ENCODE measurements at regions not wholly inside any gene's neighbourhood (a gene's known extent, or its start where the extent isn't known, plus 50 kb on each side); places are given as distances from the start of the nearest gene placed in this dataset.

DNA sequence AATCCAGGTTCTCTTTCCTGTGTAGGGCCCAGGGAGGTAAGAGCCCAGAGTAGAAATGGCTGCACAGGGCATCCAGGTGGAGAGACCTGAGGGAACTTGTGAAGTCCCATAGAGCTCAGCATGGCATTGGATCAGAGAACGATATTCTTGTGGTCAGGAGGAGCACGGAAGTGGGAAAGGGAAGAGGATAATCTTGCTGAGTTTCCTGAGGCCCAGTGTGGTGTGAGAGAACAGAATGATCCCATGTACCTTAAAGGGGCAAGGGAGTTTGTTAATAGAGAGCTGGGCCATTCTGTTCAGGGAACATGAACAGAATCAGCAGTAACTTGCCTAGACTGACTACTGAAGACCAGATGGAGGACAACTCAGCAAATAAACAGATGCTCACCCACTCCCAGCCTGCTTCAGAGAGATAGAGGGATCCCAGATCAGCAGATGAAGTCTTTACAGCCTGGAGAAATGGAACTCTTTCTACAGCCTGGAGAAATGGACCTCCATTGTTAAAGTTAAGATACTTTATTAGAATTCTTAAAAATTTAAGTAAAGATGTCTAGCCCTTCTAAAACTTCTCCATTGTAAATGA is 119.7 kb upstream of the ELL2 start:
- Histone ChIP-seq H3K4me1 (peaks cover 3% of the 10 kb centered on the region), H3K9me3 (replicated peaks) (no peaks in the 10 kb centered on the region), H3K4me3 (no peak overlapping the region), H3K27ac (no peak overlapping the region), H3K36me3 (no peaks in the 10 kb centered on the region), H3K27me3 (no peaks in the 10 kb centered on the region)
- DNase-seq, result no peak

DNA sequence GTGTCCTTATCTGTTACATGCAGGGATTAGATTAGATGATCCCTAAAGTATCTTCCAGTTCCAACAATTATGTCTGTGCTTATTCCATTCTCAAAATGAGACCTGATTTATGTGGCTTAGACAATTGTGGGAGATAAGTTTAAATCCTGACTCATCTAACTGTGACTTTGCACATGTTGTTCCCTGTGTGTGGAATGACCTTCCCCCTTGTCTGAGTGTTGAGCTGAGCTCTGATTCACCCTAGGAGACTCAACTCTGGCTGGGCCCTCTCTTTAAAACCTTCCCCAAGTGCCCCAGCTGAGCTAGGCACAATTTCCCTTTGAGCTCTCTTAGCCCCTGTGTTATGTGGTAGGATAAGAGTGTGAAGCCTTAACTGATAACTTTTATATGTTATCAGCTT is 118.9 kb upstream of the ELL2 start:
- H3K4me3 ChIP-seq, result no peak overlapping the region
- no peaks in the 10 kb centered on the region for H3K9me3 ChIP-seq (replicated peaks)
- no peak overlapping the region for H3K27ac ChIP-seq
- peaks cover 11% of the 10 kb centered on the region for H3K4me1 ChIP-seq
- no peak for DNase-seq
- H3K36me3 ChIP-seq, result no peaks in the 10 kb centered on the region
- H3K27me3 ChIP-seq, result no peaks in the 10 kb centered on the region

DNA sequence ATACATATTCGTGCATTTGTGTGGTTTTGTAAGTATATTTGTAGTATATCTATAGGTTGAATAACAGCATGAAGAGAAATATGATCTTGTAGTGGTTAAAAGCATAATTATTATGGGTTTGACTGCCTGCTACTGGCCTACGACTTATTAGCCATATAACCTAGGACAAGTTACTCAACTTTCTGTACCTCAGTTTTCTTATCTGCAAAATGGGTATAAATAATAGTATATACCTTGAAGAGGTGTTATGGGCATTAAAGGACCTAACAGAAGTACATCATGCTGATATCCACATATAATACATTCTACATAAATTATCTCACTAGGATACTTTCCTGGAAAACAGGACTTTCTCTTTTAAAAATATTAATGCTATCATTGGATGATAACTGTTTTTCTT is 118.3 kb upstream of the ELL2 start:
- DNase-seq, result no peak
- Histone ChIP-seq H3K36me3 (no peaks in the 10 kb centered on the region), H3K9me3 (replicated peaks) (no peaks in the 10 kb centered on the region), H3K4me3 (no peak overlapping the region), H3K4me1 (peaks cover 17% of the 10 kb centered on the region), H3K27ac (no peak overlapping the region), H3K27me3 (no peaks in the 10 kb centered on the region)

DNA sequence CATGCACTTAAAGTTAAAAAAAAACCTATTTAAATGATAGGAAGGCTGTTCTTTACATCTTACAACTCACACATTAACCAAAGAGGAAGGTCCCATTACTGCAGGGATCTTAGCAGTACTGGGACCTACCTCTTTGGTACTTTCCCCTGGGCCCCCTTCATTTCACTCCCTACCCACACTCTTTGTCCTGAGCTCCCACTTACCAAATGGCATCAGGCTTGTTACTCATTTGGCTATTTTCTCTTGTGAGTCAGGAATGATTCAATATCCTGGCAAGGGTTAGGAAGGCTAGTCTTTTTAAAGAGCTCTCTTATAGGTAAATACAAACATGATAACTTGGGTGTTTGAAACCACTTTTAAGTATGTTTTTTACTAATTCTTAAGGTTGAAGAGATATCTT is 117.4 kb upstream of the ELL2 start:
- Histone ChIP-seq H3K4me1 (peaks cover 25% of the 10 kb centered on the region), H3K27ac (no peak overlapping the region), H3K36me3 (no peaks in the 10 kb centered on the region), H3K9me3 (replicated peaks) (no peaks in the 10 kb centered on the region), H3K27me3 (no peaks in the 10 kb centered on the region), H3K4me3 (no peak overlapping the region)
- DNase-seq, result no peak

DNA sequence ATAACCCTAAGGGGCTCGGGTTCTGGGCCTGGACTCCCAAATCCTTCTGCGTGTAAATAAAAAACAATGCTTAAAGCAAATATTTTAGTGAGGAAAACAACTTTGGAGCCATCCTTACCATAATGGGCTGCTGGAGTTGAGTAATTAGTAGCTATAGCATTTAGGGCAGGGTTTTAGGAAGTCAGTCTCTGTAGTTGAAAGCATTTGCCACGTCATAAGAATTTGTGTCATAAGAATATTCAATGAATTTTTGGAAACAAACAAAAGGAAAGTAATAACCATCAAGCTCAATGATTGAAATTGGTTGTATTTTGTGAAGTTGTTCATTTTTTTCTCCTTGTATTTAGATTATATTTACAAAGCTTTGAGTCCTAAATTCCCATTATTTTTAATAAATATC is 114.8 kb upstream of the ELL2 start:
- no peaks in the 10 kb centered on the region for H3K9me3 ChIP-seq (replicated peaks)
- H3K4me3 ChIP-seq, result no peak overlapping the region
- peaks cover 25% of the 10 kb centered on the region for H3K4me1 ChIP-seq
- H3K27ac ChIP-seq, result no peak overlapping the region
- no peak for DNase-seq
- no peaks in the 10 kb centered on the region for H3K36me3 ChIP-seq
- no peaks in the 10 kb centered on the region for H3K27me3 ChIP-seq

DNA sequence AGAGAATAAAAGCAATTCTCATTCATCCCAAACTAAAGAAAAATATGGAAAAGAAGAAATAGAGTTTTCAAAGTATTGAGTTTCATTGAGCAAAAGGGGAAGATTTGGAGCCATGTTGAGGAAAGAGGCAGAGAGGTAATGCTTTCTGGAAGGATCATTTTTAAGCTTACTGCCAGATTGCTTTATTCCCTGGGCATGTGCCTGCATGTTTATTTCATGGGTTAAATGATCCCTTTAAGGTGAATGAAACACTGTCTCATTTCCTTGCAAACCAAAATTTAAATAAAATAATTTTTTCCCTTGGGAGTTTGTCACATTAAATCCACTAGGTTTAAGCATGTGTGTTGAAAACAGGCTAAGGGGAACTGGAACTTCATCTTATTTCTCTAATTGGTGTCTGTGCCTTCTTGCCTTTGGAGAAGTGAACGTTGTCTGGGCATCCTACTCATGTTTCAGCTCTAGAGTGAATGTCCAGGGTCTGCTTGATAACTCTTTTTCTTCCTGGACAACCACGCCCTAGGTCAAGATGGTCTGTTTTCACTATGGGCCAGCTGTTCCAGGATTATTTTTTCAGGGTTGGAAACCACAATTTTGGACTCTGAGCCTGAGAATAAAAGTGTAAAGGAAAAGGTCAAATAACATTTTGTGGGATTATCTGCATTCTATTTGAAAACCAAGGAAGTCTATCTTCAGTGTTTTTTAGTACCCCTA is 114.1 kb upstream of the ELL2 start:
- peak; percentile 60 to 85 for DNase-seq
- H3K27me3 ChIP-seq, result no peaks in the 10 kb centered on the region
- H3K4me3 ChIP-seq, result peak overlapping the region; percentile 3; the same call in 1 of the 2 replicates
- H3K27ac ChIP-seq, result peak overlapping the region; percentile 49
- no peaks in the 10 kb centered on the region for H3K9me3 ChIP-seq (replicated peaks)
- H3K4me1 ChIP-seq, result peaks cover 25% of the 10 kb centered on the region
- no peaks in the 10 kb centered on the region for H3K36me3 ChIP-seq

DNA sequence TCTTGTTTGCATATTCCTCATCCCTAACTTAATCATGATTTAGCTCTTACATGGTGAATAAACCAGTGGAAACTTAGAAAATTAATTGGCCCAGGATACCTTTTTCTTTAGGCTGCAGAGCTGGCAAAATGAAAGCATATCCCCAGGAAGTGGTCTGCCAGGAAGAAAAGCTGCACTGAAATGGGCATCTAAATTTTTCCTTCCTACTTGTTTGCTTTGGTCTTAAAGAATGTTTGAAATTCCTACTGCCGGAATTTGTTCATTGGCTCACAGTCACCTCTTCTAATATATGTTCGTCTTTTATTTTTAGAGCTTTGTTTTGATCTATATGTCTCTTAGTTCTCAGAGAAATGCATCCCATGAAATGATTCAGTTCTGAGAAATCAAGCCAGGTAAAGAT is 113.2 kb upstream of the ELL2 start:
- no peaks in the 10 kb centered on the region for H3K9me3 ChIP-seq (replicated peaks)
- no peaks in the 10 kb centered on the region for H3K27me3 ChIP-seq
- peak in 1 of 2 experiments; percentile 24 for DNase-seq
- no peaks in the 10 kb centered on the region for H3K36me3 ChIP-seq
- H3K4me1 ChIP-seq, result peaks cover 25% of the 10 kb centered on the region
- H3K4me3 ChIP-seq, result peak overlapping the region; percentile 3; the same call in 1 of the 2 replicates
- peak overlapping the region; percentile 49 for H3K27ac ChIP-seq

DNA sequence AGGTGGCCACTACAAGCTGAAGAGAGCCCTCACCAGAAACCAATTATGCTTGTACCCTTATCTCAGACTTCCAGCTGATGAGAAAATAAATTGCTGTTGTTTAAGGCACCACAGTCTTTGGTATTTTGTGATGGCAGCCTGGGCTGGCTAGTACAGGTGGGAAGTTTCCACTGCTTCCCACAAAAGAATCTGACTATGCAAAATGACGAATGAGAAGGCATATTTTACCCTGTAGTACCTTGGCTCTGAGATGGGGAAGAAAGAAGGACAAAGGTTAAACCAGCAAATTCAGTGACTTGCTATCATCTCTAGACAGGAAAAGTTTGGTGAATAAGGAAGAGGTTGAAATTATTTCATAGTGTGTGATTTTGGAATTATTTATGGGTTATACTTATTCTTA is 112.8 kb upstream of the ELL2 start:
- Histone ChIP-seq H3K27me3 (no peaks in the 10 kb centered on the region), H3K27ac (peak overlapping the region; percentile 49; the same call in 1 of the 2 replicates), H3K9me3 (replicated peaks) (no peaks in the 10 kb centered on the region), H3K4me1 (peaks cover 25% of the 10 kb centered on the region), H3K4me3 (no peak overlapping the region), H3K36me3 (no peaks in the 10 kb centered on the region)
- no peak for DNase-seq

DNA sequence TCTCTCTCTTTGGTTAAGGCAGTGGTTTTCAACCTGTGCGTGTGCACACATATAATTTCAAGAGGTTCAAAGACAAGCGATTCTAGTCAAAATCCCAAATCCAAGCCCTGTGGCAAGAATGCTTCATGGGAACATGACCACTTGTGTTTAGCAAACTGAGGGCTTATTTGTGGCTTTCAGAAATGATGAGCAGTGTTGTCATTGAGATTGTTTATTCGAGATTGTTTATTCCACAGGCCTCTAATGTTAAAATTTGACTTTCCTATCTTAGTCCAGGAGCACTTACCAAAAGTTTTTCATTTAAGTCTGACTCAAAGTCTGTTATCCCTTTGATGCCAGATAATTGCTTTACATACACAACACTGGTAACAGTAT is 111.1 kb upstream of the ELL2 start:
- H3K4me1 ChIP-seq, result peaks cover 30% of the 10 kb centered on the region
- H3K36me3 ChIP-seq, result no peaks in the 10 kb centered on the region
- H3K27me3 ChIP-seq, result no peaks in the 10 kb centered on the region
- no peak overlapping the region for H3K4me3 ChIP-seq
- H3K27ac ChIP-seq, result no peak overlapping the region
- H3K9me3 ChIP-seq (replicated peaks), result no peaks in the 10 kb centered on the region
- no peak for DNase-seq

DNA sequence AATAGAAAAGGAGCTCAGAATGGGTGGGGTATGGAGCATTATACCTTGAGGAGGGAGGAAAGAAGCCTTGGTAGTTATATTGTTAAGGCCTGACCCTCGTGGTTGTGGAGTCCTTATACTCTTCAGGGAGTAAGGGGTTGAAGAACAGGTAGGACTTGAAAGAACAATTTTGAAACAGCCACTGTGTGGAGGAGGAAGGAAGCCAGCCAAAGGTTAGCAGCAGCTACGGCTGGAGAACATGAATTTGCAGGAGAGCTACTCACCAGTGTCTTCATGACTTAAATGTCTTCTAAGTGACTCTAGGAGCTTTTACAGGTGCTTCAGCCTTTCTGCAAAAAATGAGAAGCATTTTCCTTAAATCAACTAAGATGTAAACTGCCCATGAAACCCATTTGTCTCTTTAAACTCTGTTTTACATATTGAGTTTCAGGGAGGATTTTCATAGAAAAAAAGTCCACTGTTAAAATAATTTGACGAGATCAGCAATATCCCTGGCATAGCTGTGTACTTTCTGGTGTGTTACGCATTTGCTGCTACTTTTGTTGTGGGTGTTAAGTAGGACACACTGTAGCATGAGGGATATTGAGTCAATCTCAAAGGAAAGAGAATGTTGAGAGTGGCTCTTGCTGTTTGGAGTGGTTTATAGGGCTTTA is 110.6 kb upstream of the ELL2 start:
- Histone ChIP-seq H3K27ac (no peak overlapping the region), H3K4me1 (peaks cover 35% of the 10 kb centered on the region), H3K9me3 (replicated peaks) (no peaks in the 10 kb centered on the region), H3K4me3 (no peak overlapping the region), H3K27me3 (no peaks in the 10 kb centered on the region), H3K36me3 (no peaks in the 10 kb centered on the region)
- no peak for DNase-seq

DNA sequence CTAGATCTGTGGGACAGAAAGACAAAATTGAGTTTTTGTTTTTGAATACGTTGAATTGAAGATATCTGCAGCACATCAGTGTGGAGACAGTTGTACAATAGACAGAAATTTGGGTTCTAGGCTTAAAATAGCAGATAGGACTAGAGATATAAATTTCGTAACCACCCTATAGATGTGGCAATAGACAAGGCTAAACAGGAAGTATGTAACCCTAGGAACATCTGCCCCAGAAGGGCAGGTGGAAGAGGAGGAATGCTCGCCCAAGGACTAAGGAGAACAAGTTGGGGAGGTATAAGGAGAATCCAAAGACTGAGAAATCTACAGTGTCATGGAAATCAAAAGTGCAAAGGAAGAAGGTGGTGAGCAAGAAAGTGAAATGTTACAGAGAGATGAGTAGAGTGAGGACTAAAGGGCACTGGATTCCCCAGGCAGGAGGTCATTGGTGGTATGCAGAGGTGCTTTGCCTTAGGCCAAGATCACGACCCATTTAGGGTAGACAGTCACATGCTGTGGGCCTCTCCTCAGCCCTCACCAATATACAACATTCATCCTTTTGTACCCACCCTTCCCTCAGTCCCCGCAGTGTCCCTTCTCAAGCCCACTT is 109.1 kb upstream of the ELL2 start:
- no peak for DNase-seq
- no peak overlapping the region for H3K27ac ChIP-seq
- H3K9me3 ChIP-seq (replicated peaks), result no peaks in the 10 kb centered on the region
- H3K4me3 ChIP-seq, result no peak overlapping the region
- peaks cover 33% of the 10 kb centered on the region for H3K4me1 ChIP-seq
- H3K36me3 ChIP-seq, result no peaks in the 10 kb centered on the region
- H3K27me3 ChIP-seq, result no peaks in the 10 kb centered on the region

DNA sequence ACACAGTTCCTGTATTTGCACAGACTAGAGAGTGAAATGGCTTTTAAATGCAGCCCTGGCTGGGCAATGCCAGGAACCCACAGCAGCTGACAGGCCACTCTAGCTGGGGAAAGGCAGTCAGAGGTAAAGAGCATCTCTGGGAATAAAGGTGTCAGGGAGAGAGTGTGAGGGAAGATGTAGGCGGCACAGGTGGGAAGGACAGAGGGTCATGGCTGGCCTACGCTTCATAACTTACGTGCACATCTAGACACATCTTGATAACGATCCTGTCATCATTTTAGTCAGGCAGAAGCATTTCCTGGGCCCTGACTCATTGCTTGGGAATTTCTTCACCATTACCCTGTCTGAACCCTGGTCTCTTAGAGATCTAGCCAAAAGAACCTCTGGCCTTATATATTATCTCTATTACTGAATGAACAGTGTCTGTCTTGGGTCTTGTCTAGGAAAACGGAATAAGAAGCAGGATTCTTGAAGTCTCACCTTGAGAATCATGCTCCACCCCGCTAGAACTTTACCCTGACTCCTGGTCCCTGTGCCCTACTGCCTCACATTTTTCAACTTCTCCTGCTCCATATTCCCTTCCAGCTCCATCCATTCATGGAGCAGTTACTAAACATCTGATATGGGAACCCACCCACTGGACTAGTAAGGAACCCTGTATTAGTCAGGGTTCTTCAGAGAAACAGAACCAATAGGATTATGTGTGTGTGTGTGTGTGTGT is 106.4 kb upstream of the ELL2 start:
- no peaks in the 10 kb centered on the region for H3K9me3 ChIP-seq (replicated peaks)
- H3K4me3 ChIP-seq, result no peak overlapping the region
- peaks cover 17% of the 10 kb centered on the region for H3K4me1 ChIP-seq
- H3K36me3 ChIP-seq, result no peaks in the 10 kb centered on the region
- 0 out of 2 replicates have a peak overlapping the region, but pooled peaks have one; percentile 9 for H3K27ac ChIP-seq
- no peaks in the 10 kb centered on the region for H3K27me3 ChIP-seq
- DNase-seq, result peak in 1 of 2 experiments; percentile 27

DNA sequence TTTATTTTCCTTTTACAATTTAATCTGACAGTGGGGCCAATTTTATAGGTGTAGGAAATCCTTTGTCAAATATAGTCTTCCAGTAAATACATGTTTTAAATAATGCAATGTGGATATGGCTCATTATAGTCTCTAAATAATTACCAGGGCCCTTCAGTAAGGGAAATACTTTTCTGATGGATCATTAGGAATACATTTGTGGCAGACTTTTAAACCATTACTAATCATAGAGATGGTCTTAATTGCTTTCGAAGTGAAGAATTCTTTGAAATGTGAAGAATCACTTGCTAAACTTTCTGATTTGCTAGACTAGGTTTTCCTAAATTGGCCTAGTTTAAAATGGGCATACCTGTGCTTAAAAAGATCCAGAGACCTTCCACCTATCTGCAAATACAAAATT is 105.6 kb upstream of the ELL2 start:
- H3K4me3 ChIP-seq, result no peak overlapping the region
- no peak for DNase-seq
- H3K36me3 ChIP-seq, result no peaks in the 10 kb centered on the region
- H3K27ac ChIP-seq, result no peak overlapping the region
- peaks cover 17% of the 10 kb centered on the region for H3K4me1 ChIP-seq
- H3K27me3 ChIP-seq, result no peaks in the 10 kb centered on the region
- H3K9me3 ChIP-seq (replicated peaks), result no peaks in the 10 kb centered on the region

DNA sequence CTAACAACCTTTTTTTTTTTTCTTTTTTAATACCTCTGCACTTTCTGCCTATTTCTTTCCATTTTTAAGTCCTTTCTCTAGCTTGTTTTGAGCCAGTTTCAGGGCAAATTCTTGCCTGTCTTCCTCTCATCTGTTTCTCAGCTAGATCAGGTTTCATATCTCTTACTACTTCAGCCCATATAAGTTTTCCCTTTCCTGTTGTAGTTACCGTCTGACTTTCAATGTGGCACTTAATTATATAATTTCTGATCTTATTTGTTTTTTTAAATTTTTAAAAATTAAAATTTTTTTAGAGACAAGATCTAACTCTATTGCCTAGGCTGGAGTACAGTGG is 104.7 kb upstream of the ELL2 start:
- Histone ChIP-seq H3K9me3 (replicated peaks) (no peaks in the 10 kb centered on the region), H3K27me3 (no peaks in the 10 kb centered on the region), H3K4me1 (peaks cover 17% of the 10 kb centered on the region), H3K4me3 (no peak overlapping the region), H3K27ac (no peak overlapping the region), H3K36me3 (no peaks in the 10 kb centered on the region)
- no peak for DNase-seq

Data from SJCRH30 (cell line).